Activated T-cell treated with anti-CD3 and anti-CD28 coated beads for 4 hours (primary cell): ENCODE measurements at regions not wholly inside any gene's neighbourhood (a gene's known extent, or its start where the extent isn't known, plus 50 kb on each side); places are given as distances from the start of the nearest gene placed in this dataset.

Experiments
- DNase-seq: peaks from one replicate; pipeline ENCODE4 v3.0.0-alpha.2; 2020

DNA sequence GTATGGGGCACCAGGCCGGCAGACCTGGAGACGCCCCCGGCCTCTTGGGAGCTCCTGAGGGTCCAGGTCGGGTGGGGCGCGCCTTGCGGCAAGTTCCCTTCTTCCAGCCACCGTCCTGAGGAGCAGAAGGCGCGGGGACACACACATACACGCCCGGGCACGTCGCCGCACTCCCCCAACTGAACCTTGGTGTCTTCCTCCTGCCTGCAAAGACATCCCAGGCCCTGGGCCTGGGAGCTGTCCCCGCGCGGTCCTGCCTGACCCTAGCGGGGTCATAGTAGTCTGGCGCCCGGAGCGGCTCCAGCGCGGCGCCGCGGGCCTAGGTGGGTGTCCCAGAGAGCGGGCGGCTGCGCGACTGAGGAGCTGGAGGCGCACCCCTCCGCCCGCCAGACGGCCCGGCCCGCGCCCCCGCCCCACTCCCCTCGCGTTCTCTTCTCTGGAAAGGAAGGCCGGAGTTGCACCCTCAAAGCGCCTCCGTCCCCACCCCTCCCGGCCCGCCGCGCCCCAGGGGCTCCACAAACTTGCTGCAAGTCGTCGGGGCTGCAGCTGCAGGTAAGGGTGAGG is 185.9 kb upstream of the LINGO1 start:
- no peak for DNase-seq

DNA sequence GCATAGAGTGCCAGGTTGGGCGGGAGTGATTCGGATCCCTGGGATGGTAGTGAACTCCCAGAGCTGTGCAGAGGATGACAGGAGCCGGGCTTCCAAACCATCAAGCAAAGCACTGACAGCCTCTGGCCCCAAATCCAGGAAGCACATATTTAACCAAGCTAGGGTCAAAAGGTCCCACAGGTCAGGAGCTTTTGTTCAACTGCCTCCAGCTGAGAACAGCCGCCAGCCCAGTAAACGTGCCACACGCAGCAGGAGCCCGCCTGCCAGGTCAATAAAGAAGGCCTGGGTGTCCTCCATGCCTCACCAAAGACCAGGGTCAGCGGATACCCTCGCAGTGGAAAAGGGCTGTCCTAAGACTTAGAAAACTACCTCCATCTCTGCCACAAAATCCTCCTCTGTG is 184.7 kb upstream of the LINGO1 start:
- no peak for DNase-seq

DNA sequence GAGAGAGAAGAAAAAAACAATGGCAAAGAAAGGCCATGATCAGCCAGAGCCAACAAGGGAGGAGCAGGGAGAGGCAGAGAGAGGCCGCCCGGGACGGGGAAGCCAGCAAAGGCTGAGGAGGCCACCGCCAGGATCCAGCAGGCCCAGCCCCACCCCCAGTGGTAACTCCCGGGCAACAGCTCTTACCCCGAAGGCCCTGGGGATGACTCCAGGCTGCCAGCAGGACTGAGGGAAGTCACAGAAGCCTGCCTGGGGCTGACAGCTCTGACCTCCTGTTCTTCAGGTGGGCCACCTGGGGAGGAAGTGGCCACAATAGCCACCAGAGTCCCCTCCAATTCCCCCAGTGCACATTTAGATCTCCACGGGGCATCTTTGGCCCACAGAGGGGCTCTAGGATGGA is 184.3 kb upstream of the LINGO1 start:
- no peak for DNase-seq

DNA sequence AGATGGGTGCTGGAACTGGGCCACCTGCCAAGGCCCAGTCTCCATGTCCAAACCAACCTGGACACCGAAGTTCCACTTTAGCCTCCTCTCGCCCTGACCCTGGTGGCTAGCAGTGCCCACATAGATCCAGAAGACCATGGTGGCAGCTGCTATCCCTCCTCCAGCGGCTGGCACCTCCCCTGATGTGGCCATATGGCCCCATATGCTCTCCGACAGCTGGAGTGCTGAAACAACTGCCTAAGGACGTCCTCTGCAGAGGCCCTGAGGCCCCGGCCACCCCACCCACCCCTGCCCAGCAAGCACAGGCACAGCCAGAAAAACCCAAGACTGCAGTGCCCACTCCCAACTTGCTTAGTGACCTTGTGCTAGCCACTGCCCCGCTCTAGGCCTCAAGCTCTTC is 182.3 kb upstream of the LINGO1 start:
- no peak for DNase-seq

GRCh38 chr15:77812664-77813063 is 180.0 kb upstream of the LINGO1 start:
- no peak for DNase-seq

GRCh38 chr15:77811270-77811669 is 178.6 kb upstream of the LINGO1 start:
- DNase-seq = no peak

DNA sequence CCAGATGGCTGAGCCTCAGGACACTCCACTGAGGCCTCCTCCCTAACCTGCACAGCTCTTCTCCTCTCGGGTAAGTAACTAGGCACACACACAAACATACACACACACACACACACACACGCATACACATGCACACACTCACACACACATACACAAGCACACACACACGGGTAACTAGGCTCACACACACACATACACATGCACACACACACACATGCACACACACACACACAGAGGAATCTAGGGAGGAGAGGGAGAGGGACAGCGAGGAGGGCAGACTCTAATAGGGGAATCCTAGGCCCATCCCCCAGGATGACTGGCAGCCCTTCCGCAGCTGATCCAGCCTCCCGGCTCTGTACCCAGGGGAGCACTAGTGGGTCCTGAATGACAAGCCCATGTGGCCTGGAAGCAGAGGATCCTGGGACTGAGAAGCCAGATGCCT is 177.4 kb upstream of the LINGO1 start:
- DNase-seq = no peak

DNA sequence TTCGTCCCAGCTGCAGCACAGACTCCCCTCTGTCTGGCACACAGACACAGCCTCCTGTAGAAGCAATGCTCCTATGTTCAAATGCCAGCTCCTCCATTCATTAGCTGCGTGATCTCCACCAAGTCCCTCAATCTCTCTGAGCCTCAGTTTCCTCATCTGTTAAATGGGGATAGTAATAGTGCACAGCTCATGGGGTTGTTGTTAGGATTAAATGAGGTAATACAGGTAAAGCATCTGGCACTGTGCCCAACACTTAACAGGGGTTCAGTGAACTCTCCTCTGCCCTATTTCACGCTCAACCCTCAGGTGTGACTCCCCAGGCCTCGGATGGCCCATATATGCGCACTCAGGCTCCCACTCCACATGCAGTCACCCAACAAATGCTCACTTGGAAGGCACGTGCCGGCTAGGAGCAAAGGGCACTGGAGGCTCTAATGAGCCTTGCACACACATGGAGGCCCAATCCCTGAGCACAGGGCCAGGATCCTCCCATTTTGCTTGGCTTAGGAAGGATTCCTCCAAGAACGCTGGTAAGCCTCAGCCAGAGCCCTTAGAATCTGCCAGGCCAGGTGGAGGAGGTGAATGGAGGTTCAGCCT is 176.0 kb upstream of the LINGO1 start:
- DNase-seq = no peak

- no peak for DNase-seq
Measured at GRCh38 chr15:77808075-77808474, 175.4 kb upstream of the LINGO1 start.

DNA sequence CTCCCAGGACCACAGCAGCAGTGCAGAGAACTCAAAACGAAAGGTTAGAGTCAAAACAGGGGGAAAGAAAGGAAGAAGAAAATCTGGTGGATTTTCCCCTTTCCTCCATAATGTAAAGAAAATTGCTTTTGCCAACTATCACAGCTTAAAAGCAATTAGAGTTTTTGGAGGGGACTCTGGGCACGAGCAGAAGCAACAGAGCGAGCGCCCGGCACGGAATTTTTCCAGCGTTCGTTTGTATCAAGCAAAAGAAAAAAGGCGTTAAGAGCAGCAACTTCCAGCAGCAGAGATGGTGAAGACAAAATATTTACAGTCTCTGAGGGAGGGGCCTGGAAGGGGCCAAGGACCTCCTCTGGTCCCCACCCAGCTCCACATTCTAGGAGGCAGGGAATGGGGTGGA is 174.9 kb upstream of the LINGO1 start:
- DNase-seq = no peak

- no peak for DNase-seq
Measured at GRCh38 chr15:77807115-77807514, 174.4 kb upstream of the LINGO1 start.

DNA sequence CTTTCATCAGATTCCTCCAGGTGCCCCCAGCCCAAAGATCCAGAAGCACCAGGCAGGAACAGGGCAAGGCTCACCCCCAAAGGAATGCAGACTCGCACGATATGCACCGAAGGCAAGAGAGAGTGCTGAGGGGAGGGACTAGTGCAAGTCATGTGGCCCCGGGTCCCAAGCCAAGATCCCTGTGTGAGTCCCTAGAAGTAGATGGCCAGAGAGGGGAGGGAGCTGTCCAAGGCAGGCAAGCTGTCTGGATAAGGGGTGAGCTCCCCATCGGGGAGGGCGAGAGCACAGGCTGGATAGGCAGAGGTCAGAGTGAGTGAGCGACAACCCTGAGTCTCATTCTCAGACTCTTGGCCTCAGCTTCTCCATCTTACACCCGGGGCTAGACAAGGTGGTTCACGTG is 171.5 kb upstream of the LINGO1 start:
- DNase-seq = no peak

GRCh38 chr15:77803487-77803886 is 170.8 kb upstream of the LINGO1 start:
- DNase-seq = no peak

GRCh38 chr15:77800305-77800704 is 167.6 kb upstream of the LINGO1 start:
- DNase-seq = no peak

DNA sequence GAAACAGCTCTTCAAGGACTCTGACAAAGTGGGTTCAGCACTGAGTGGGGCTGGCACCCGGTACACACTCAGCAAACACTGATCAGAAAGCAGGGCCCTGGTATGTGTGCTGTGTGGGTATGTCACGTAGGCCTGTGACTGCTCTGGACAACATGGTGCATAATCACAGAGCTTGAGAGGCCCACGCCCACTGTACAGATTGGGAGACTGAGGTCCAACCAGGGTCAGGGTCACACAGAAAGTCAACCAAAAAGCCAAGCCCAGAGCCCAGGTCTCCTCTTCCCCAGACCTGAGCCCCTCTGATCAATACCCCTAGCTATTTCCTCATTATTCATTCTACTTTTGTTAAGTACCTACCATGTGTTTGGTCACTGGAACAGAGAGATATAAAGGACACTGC is 166.1 kb upstream of the LINGO1 start:
- no peak for DNase-seq

DNA sequence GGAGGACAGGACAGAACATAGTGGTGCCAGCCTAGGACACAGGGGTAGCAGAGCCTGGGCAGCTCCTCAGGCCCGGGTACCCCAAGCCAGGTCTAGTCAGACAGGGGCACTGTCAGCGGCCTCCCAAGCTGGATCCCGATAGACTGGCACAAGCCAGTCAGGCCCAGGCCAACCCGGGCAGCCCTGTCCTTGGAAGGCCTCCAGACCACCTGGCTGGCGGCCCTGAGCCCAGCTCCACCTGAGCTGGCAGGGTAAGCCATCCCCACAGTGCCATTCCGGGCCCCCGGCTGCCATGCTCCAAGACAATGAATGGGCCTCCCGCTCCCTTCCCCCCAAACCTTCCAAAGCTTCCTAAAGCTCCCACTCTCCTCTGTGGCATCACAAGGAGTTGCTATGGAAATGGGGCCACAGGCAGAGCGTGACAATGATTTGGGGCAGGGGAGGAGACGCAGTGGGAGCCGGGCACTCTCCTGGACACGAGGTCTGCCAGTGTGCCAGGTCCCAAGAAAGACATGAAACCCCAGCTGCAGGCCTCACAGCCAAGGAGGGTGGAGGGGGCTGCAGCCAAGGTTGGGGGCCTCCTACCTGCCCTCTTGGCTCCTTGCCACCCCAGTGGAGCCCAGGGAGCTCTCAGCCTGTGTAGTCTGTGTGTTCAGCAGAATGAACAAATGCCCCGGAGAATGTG is 165.6 kb upstream of the LINGO1 start:
- no peak for DNase-seq

DNA sequence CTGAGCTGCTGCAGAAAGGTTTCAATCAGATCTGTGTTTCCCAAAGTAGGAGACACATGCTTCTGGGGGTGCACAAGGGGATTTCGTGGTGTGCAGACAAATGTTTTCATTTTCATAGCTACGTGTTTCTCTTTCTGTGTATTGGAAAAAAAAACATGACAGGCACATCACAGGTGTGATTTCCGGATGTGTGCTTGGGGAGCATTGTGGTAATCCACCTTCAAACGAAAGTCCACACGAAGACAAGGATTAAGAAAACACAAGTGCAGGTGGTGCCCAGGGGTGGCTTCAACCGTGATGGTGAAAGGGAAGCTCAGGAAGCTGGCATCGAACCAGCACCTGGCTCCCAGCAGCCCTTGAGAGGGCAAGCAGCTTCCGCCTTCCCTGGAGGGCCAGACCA is 164.6 kb upstream of the LINGO1 start:
- no peak for DNase-seq

GRCh38 chr15:77796046-77796729 is 163.5 kb upstream of the LINGO1 start:
- no peak for DNase-seq

GRCh38 chr15:77795446-77795845 is 162.7 kb upstream of the LINGO1 start:
- DNase-seq = no peak

DNA sequence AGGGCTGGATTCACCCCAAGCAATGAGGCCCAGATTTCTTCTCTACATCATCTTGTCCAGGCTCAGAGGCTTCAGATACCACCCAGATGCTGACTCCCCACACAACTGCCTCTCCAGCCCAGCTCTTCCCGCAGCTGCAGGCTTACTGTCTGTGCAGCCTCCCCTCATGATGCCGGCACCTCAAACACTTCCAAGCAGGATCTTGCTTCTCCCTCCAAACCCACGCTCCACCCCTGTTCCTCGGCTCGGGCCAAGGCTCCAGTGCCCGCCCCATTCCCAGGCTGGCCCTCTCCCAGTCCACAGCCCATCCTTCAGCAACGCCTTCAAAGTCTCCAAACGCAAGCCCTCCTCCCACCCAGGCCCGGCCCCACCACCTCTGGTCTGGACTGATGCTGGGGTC is 159.2 kb upstream of the LINGO1 start:
- no peak for DNase-seq

- DNase-seq = no peak
Measured at GRCh38 chr15:77790481-77790880, 157.8 kb upstream of the LINGO1 start.

DNA sequence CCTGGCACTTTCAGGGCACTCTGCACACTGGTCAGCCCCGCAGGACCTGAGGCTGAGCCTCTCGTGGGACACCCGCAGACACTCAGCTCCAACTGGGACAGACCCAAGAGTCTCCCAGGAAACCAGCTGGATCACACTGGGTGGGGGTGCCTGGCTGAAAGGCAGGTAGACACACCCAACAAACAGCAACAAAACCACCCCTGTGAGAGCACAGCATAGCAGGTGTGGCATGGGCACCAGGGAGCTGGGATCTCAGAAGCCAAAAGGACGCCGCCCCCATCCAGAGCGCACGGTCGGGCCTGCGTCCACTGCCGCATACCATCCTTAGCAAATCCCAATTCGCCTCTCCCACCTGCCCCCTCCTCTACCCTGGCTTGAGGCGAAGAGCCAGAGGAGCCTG is 154.2 kb upstream of the LINGO1 start:
- DNase-seq = no peak

DNA sequence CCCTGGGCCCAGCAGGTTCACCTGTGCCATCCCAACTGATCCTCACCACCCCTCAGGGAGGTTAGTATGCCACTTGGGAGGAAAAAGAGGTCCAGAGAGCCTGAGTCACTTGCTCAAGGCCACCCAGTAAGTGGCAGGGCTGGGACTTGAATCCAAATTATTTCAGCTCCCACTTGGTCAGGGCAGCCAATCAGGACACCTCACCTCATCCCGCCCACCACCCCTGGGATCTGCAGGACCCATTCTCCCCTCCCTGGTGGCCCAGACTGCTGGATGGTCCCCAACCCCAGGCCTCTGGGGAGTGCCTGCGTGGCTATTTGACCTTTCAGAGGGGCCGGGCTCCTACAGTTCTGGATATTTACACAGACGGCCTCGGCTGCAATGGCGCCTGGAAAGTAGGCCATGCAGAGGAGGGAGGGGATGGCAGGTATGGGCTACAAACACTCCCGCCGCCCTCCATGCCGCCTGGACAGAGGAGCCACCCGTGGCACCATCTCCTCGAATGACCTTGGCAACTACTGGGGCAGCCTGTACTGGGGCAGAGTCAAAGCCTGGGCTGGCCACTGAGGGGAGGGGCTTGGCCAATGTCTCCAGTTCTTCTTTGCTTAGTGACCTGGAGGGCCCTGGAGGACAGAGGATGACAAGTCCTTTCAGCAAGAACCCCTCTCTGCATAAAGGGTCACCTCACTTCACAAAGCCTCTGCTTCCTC is 153.6 kb upstream of the LINGO1 start:
- DNase-seq = no peak
